WTC11 (cell line): ENCODE measurements at regions not wholly inside any gene's neighbourhood (a gene's known extent, or its start where the extent isn't known, plus 50 kb on each side); places are given as distances from the start of the nearest gene placed in this dataset.

ENCODE experiments used
- ATAC-seq: fragments of 200-7000 bp; cut with Tn5 transposase; 2 replicates; pipeline ENCODE4 v1.10.0; 2021; ENCODE audit warnings: mild to moderate bottlenecking, moderate library complexity
- CTCF ChIA-PET: fragments of 300-600 bp; sonication (Branson Sonifier 250); formaldehyde crosslinking; loops from one replicate; lab custom pipeline; 2021; ENCODE audit warnings: antibody characterized with exemption; lab: Charles Lee
- POLR2A ChIA-PET: fragments of 350-600 bp; sonication (Branson Sonifier 250); formaldehyde crosslinking; loops from one replicate; lab custom pipeline; 2021; ENCODE audit warnings: antibody characterized with exemption; lab: Charles Lee
- DNase-seq: peaks from one replicate; pipeline ENCODE4 v3.0.0; 2021; ENCODE audit warnings: low spot score
- H3K27ac Mint-ChIP-seq: 2 replicates; pipeline ENCODE4 v1.8.0; 2021; ENCODE audit warnings: mixed read lengths
- H3K27me3 Mint-ChIP-seq: 2 replicates; pipeline ENCODE4 v1.8.0; 2021; ENCODE audit warnings: low read depth, mild to moderate bottlenecking, moderate library complexity, mixed read lengths
- H3K36me3 Mint-ChIP-seq: 2 replicates; pipeline ENCODE4 v1.8.0; 2021; ENCODE audit warnings: mixed read lengths
- H3K4me1 Mint-ChIP-seq: 2 replicates; pipeline ENCODE4 v1.8.0; 2022; ENCODE audit warnings: mixed read lengths
- H3K4me3 Mint-ChIP-seq: 2 replicates; pipeline ENCODE4 v1.8.0; 2021; ENCODE audit warnings: mild to moderate bottlenecking, moderate library complexity, mixed read lengths
- H3K9me3 Mint-ChIP-seq: 2 replicates; pipeline ENCODE4 v1.8.0; 2021; ENCODE audit warnings: mixed read lengths
- ELF4 ChIP-seq: sonication (generic); formaldehyde crosslinking; IDR thresholded peaks from 2 replicates; pipeline ENCODE4 v1.8.1; 2022; ENCODE audit warnings: low read depth, mild to moderate bottlenecking, moderate library complexity, missing genetic modification reagents
- ESRRA ChIP-seq: sonication (generic); formaldehyde crosslinking; IDR thresholded peaks from 2 replicates; pipeline ENCODE4 v1.8.1; 2022; ENCODE audit warnings: mild to moderate bottlenecking, missing genetic modification reagents, borderline replicate concordance
- ETV6 ChIP-seq: sonication (generic); formaldehyde crosslinking; IDR thresholded peaks from 2 replicates; pipeline ENCODE4 v1.8.1; 2022; ENCODE audit warnings: mild to moderate bottlenecking, missing genetic modification reagents
- FOXJ3 ChIP-seq: sonication (generic); formaldehyde crosslinking; IDR thresholded peaks from 2 replicates; pipeline ENCODE4 v1.9.0; 2021; ENCODE audit warnings: missing genetic modification reagents, mild to moderate bottlenecking, borderline replicate concordance
- FOXP1 ChIP-seq: sonication (generic); formaldehyde crosslinking; IDR thresholded peaks from 2 replicates; pipeline ENCODE4 v1.8.0; 2022; ENCODE audit warnings: missing genetic modification reagents, mild to moderate bottlenecking, moderate library complexity, borderline replicate concordance
- PREB ChIP-seq: sonication (generic); formaldehyde crosslinking; IDR thresholded peaks from 2 replicates; pipeline ENCODE4 v1.8.1; 2022; ENCODE audit warnings: mild to moderate bottlenecking, missing genetic modification reagents, moderate library complexity, borderline replicate concordance
- USF2 ChIP-seq: sonication (generic); formaldehyde crosslinking; IDR thresholded peaks from 2 replicates; pipeline ENCODE4 v1.8.1; 2023; ENCODE audit warnings: mild to moderate bottlenecking, missing genetic modification reagents, moderate library complexity
- ZNF138 ChIP-seq: sonication (generic); formaldehyde crosslinking; conservative IDR thresholded peaks from 2 replicates; pipeline ENCODE4 v1.8.1; 2022; ENCODE audit warnings: mild to moderate bottlenecking, moderate library complexity, missing genetic modification reagents
- ZNF281 ChIP-seq: sonication (generic); formaldehyde crosslinking; IDR thresholded peaks from 2 replicates; pipeline ENCODE4 v1.8.0; 2023; ENCODE audit warnings: mild to moderate bottlenecking, missing genetic modification reagents
- ZNF317 ChIP-seq: sonication (generic); formaldehyde crosslinking; IDR thresholded peaks from 2 replicates; pipeline ENCODE4 v1.8.1; 2023; ENCODE audit warnings: low read depth, mild to moderate bottlenecking, moderate library complexity, missing genetic modification reagents, borderline replicate concordance
- TF ChIP-seq, protein P1 (sequence below): sonication (generic); formaldehyde crosslinking; IDR thresholded peaks from 2 replicates; pipeline ENCODE4 v1.8.0; 2022; ENCODE audit warnings: missing genetic modification reagents
- TF ChIP-seq, protein P2 (sequence below): sonication (generic); formaldehyde crosslinking; IDR thresholded peaks from 2 replicates; pipeline ENCODE4 v1.8.0; 2023; ENCODE audit warnings: missing genetic modification reagents, mild to moderate bottlenecking, borderline replicate concordance
- TF ChIP-seq, protein P3 (sequence below): sonication (generic); formaldehyde crosslinking; conservative IDR thresholded peaks from 2 replicates; pipeline ENCODE4 v1.8.1; 2022; ENCODE audit warnings: mild to moderate bottlenecking, missing genetic modification reagents

GRCh38 chr4:159021597-159022385 is 81.1 kb upstream of the RAPGEF2 start (continued):
- TF ChIP-seq, protein P1, sequence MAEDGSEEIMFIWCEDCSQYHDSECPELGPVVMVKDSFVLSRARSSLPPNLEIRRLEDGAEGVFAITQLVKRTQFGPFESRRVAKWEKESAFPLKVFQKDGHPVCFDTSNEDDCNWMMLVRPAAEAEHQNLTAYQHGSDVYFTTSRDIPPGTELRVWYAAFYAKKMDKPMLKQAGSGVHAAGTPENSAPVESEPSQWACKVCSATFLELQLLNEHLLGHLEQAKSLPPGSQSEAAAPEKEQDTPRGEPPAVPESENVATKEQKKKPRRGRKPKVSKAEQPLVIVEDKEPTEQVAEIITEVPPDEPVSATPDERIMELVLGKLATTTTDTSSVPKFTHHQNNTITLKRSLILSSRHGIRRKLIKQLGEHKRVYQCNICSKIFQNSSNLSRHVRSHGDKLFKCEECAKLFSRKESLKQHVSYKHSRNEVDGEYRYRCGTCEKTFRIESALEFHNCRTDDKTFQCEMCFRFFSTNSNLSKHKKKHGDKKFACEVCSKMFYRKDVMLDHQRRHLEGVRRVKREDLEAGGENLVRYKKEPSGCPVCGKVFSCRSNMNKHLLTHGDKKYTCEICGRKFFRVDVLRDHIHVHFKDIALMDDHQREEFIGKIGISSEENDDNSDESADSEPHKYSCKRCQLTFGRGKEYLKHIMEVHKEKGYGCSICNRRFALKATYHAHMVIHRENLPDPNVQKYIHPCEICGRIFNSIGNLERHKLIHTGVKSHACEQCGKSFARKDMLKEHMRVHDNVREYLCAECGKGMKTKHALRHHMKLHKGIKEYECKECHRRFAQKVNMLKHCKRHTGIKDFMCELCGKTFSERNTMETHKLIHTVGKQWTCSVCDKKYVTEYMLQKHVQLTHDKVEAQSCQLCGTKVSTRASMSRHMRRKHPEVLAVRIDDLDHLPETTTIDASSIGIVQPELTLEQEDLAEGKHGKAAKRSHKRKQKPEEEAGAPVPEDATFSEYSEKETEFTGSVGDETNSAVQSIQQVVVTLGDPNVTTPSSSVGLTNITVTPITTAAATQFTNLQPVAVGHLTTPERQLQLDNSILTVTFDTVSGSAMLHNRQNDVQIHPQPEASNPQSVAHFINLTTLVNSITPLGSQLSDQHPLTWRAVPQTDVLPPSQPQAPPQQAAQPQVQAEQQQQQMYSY = peak; percentile 90

- Mint-ChIP-seq H3K9me3 (no peaks in the 10 kb centered on the region), H3K27ac (peak overlapping the region; percentile 95), H3K27me3 (peaks cover 2% of the 10 kb centered on the region; the same call in 1 of the 2 replicates), H3K36me3 (no peaks in the 10 kb centered on the region), H3K4me3 (no peak overlapping the region), H3K4me1 (peaks cover 64% of the 10 kb centered on the region)
- TF ChIP-seq, protein P2, sequence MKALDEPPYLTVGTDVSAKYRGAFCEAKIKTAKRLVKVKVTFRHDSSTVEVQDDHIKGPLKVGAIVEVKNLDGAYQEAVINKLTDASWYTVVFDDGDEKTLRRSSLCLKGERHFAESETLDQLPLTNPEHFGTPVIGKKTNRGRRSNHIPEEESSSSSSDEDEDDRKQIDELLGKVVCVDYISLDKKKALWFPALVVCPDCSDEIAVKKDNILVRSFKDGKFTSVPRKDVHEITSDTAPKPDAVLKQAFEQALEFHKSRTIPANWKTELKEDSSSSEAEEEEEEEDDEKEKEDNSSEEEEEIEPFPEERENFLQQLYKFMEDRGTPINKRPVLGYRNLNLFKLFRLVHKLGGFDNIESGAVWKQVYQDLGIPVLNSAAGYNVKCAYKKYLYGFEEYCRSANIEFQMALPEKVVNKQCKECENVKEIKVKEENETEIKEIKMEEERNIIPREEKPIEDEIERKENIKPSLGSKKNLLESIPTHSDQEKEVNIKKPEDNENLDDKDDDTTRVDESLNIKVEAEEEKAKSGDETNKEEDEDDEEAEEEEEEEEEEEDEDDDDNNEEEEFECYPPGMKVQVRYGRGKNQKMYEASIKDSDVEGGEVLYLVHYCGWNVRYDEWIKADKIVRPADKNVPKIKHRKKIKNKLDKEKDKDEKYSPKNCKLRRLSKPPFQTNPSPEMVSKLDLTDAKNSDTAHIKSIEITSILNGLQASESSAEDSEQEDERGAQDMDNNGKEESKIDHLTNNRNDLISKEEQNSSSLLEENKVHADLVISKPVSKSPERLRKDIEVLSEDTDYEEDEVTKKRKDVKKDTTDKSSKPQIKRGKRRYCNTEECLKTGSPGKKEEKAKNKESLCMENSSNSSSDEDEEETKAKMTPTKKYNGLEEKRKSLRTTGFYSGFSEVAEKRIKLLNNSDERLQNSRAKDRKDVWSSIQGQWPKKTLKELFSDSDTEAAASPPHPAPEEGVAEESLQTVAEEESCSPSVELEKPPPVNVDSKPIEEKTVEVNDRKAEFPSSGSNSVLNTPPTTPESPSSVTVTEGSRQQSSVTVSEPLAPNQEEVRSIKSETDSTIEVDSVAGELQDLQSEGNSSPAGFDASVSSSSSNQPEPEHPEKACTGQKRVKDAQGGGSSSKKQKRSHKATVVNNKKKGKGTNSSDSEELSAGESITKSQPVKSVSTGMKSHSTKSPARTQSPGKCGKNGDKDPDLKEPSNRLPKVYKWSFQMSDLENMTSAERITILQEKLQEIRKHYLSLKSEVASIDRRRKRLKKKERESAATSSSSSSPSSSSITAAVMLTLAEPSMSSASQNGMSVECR (CRISPR knock-in tag) = no peak
- TF ChIP-seq USF2 (CRISPR knock-in tag) (peak; percentile 50), FOXJ3 (CRISPR knock-in tag) (no peak)
- ChIA-PET CTCF (no interaction called here), POLR2A (no interaction called here)
- DNase-seq (no peak), ATAC-seq (no peak)
Measured at GRCh38 chr4:159023741-159024140, 79.1 kb upstream of the RAPGEF2 start.

- Mint-ChIP-seq H3K27ac (peak overlapping the region; percentile 95), H3K9me3 (peaks cover 3% of the 10 kb centered on the region), H3K4me1 (peaks cover 64% of the 10 kb centered on the region), H3K4me3 (no peak overlapping the region), H3K27me3 (peaks cover 2% of the 10 kb centered on the region; the same call in 1 of the 2 replicates), H3K36me3 (no peaks in the 10 kb centered on the region)
- ATAC-seq (peak; percentile 54), DNase-seq (no peak)
- ChIA-PET POLR2A (no interaction called here), CTCF (no interaction called here)
- TF ChIP-seq PREB (CRISPR knock-in tag) (no peak), ETV6 (CRISPR knock-in tag) (0 out of 2 replicates have a peak, but pooled peaks have one; percentile 36), ZNF138 (CRISPR knock-in tag) (no peak), ESRRA (CRISPR knock-in tag) (no peak), ZNF281 (CRISPR knock-in tag) (no peak), ELF4 (no peak), ZNF317 (CRISPR knock-in tag) (no peak), FOXP1 (CRISPR knock-in tag) (no peak)
- TF ChIP-seq, protein P1 = peak; percentile 70
- TF ChIP-seq, protein P3, sequence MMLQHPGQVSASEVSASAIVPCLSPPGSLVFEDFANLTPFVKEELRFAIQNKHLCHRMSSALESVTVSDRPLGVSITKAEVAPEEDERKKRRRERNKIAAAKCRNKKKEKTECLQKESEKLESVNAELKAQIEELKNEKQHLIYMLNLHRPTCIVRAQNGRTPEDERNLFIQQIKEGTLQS (CRISPR knock-in tag) = no peak
Measured at GRCh38 chr4:159024266-159024665, 78.6 kb upstream of the RAPGEF2 start.
